AG10803 (cell line): ENCODE measurements at regions not wholly inside any gene's neighbourhood (a gene's known extent, or its start where the extent isn't known, plus 50 kb on each side); places are given as distances from the start of the nearest gene placed in this dataset.

ENCODE experiments used
- DNase-seq: peaks from one replicate; pipeline ENCODE4 v3.0.0; 2010; ENCODE audit warnings: low read depth
- H3K4me3 ChIP-seq: 2 replicates; pipeline ENCODE4 v1.5.1; 2011; ENCODE audit warnings: mild to moderate bottlenecking, low read length, control low read depth
- CTCF ChIP-seq: conservative IDR thresholded peaks from 2 replicates; pipeline ENCODE4 v1.5.1; 2011; ENCODE audit warnings: mild to moderate bottlenecking, low read length, control low read depth, inconsistent platforms

DNA sequence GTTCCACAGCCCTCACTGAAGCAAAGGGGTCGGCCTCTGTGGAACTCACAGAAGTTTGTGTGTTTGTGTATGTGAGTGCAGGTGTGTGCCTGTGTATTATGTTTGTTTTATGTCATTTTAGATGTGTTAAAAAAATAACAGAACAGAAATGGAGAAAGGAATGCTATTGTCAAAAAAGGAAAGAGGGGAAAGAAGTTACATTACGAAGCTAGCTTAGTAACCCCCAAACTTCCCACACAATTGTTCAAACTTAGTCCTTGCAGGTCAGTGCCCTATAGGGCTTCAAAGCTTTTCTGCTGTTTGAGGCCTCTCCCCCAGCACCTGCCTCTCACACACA lies 1505.6 kb upstream of the SLC10A2 start:
- DNase-seq, result no peak
- no peak overlapping the region for H3K4me3 ChIP-seq
- TF ChIP-seq CTCF, result no peak

GRCh38 chr13:104571161-104571892 lies 1505.1 kb upstream of the SLC10A2 start:
- DNase-seq, result peak; percentile 54
- peak; percentile 57 for TF ChIP-seq CTCF
- H3K4me3 ChIP-seq, result no peak overlapping the region

DNA sequence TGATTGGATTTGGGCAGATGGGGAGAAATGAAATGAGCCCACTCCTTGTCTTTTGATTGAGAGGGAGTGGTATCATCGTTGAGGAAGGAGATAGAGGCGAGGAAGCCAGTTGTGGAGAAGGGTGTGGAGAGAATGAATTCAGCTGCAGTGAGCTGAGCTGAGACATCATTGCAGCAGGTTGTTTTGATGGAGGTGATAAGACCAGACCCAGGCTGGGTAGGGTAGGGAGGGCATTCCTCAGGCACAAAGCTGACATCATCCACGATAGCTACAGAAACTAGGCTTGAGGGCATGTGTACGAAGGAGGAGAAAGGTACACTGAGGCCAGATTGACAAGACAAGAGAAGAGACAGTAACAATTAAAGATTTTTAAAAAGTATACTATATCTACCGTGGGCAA lies 1500.9 kb upstream of the SLC10A2 start:
- no peak for DNase-seq
- no peak overlapping the region for H3K4me3 ChIP-seq
- TF ChIP-seq CTCF, result no peak

DNA sequence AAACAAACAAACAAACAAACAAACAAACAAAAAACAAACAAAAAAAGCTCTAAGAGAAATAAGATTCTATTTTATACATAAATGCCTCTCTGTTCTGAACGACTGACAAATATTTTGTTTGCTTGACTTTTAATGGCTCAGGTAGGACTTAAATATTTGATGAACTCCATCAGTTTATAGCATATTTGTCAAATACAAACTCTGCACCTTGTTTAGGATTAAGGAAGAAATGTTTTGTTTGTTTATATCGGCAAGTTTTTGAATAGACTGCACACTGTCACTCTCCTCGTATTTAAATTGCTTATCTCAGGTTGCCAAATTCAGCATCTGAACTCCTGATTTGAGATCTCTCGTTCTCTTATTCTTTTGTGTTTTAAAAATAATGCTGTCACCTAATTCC lies 1499.7 kb upstream of the SLC10A2 start:
- DNase-seq, result no peak
- no peak overlapping the region for H3K4me3 ChIP-seq
- no peak for TF ChIP-seq CTCF

- TF ChIP-seq CTCF, result no peak
- no peak for DNase-seq
- H3K4me3 ChIP-seq, result no peak overlapping the region
Observed at GRCh38 chr13:104553896-104554295, 1487.7 kb upstream of the SLC10A2 start.

- no peak for DNase-seq
Observed at GRCh38 chr13:104553186-104553585, 1487.0 kb upstream of the SLC10A2 start.

More at GRCh38 chr13:104553186-104553585, 1487.0 kb upstream of the SLC10A2 start:
- no peak for TF ChIP-seq CTCF
- H3K4me3 ChIP-seq, result no peak overlapping the region
